Astrocyte (in vitro differentiated cells and primary cell): ENCODE measurements at regions not wholly inside any gene's neighbourhood (a gene's known extent, or its start where the extent isn't known, plus 50 kb on each side); places are given as distances from the start of the nearest gene placed in this dataset.

Experiments
- DNase-seq: peaks from one replicate; pipeline ENCODE4 v3.0.0-alpha.2; 2010; ENCODE audit warnings: low read depth
- FAIRE-seq: peaks from 2 replicates; lab custom pipeline; 2011; peaks lifted over from hg19 to GRCh38; lab: Jason Lieb, UNC
- H2AFZ ChIP-seq: 2 replicates; pipeline ENCODE4 v1.6.0; 2012; ENCODE audit warnings: low read depth, low read length, inconsistent platforms
- H3K27ac ChIP-seq: 2 replicates; pipeline ENCODE4 v1.5.1; 2011; ENCODE audit warnings: low read depth, low read length, inconsistent platforms
- H3K27me3 ChIP-seq: 2 replicates; pipeline ENCODE4 v1.6.0; 2011; ENCODE audit warnings: low read length, inconsistent platforms; ENCODE audit not compliant: insufficient read depth
- H3K36me3 ChIP-seq: 2 replicates; pipeline ENCODE4 v1.5.1; 2011; ENCODE audit warnings: low read length, inconsistent platforms; ENCODE audit not compliant: insufficient read depth
- H3K4me1 ChIP-seq: 2 replicates; pipeline ENCODE4 v1.5.1; 2011; ENCODE audit warnings: low read length, inconsistent platforms; ENCODE audit not compliant: insufficient read depth
- H3K4me2 ChIP-seq: 2 replicates; pipeline ENCODE4 v1.6.0; 2012; ENCODE audit warnings: low read length, inconsistent platforms
- H3K4me3 ChIP-seq: 2 replicates; pipeline ENCODE4 v1.5.1; 2011; ENCODE audit warnings: low read depth, mild to moderate bottlenecking, low read length, inconsistent platforms; ENCODE audit not compliant: insufficient read depth
- H3K79me2 ChIP-seq: 2 replicates; pipeline ENCODE4 v1.6.0; 2012; ENCODE audit warnings: mild to moderate bottlenecking, low read length, inconsistent platforms; ENCODE audit not compliant: insufficient read depth
- H3K9ac ChIP-seq: 2 replicates; pipeline ENCODE4 v1.6.0; 2012; ENCODE audit warnings: mild to moderate bottlenecking, low read length, inconsistent platforms
- H3K9me3 ChIP-seq: 2 replicates; pipeline ENCODE4 v1.5.1; 2012; ENCODE audit warnings: low read depth, mild to moderate bottlenecking, low read length, inconsistent platforms; ENCODE audit not compliant: insufficient read depth
- H4K20me1 ChIP-seq: 2 replicates; pipeline ENCODE4 v1.6.0; 2012; ENCODE audit warnings: low read length, inconsistent platforms; ENCODE audit not compliant: insufficient read depth
- H3K27ac Mint-ChIP-seq: one replicate; pipeline ENCODE4 v1.8.0; 2021; ENCODE audit warnings: mild to moderate bottlenecking, mixed read lengths; ENCODE audit not compliant: unreplicated experiment
- H3K27me3 Mint-ChIP-seq: one replicate; pipeline ENCODE4 v1.8.0; 2021; ENCODE audit warnings: low read depth, mixed read lengths; ENCODE audit not compliant: unreplicated experiment
- H3K36me3 Mint-ChIP-seq: one replicate; pipeline ENCODE4 v1.8.0; 2021; ENCODE audit warnings: low read depth, mixed read lengths; ENCODE audit not compliant: unreplicated experiment
- H3K4me1 Mint-ChIP-seq: one replicate; pipeline ENCODE4 v1.8.0; 2021; ENCODE audit warnings: low read depth, mixed read lengths; ENCODE audit not compliant: unreplicated experiment
- H3K4me3 Mint-ChIP-seq: one replicate; pipeline ENCODE4 v1.8.0; 2021; ENCODE audit warnings: mild to moderate bottlenecking, moderate library complexity, mixed read lengths; ENCODE audit not compliant: unreplicated experiment
- H3K9me3 Mint-ChIP-seq: one replicate; pipeline ENCODE4 v1.8.0; 2021; ENCODE audit warnings: mild to moderate bottlenecking, mixed read lengths; ENCODE audit not compliant: unreplicated experiment
- CTCF ChIP-seq: IDR thresholded peaks from 2 replicates; pipeline ENCODE4 v1.5.1; 2011; ENCODE audit warnings: low read depth, mild to moderate bottlenecking, inconsistent platforms, low read length, moderate library complexity; ENCODE audit not compliant: insufficient read depth
- EZH2 ChIP-seq: IDR thresholded peaks from 2 replicates; pipeline ENCODE4 v1.6.1; 2012; ENCODE audit warnings: mild to moderate bottlenecking, low read length, inconsistent platforms; ENCODE audit not compliant: insufficient read depth

- TF ChIP-seq CTCF (no peak), EZH2 (no peak)
- no peak for FAIRE-seq
- Mint-ChIP-seq H3K27ac (no peak overlapping the region), H3K27me3 (no peaks in the 10 kb centered on the region), H3K9me3 (peaks cover 9% of the 10 kb centered on the region), H3K4me3 (no peak overlapping the region), H3K36me3 (no peaks in the 10 kb centered on the region), H3K4me1 (no peaks in the 10 kb centered on the region)
- Histone ChIP-seq H3K79me2 (no peaks in the 10 kb centered on the region), H3K9ac (no peak overlapping the region), H3K27ac (no peak overlapping the region), H4K20me1 (no peaks in the 10 kb centered on the region), H3K27me3 (no peaks in the 10 kb centered on the region), H2AFZ (no peak overlapping the region), H3K4me3 (no peak overlapping the region), H3K9me3 (no peaks in the 10 kb centered on the region), H3K4me2 (no peak overlapping the region), H3K36me3 (no peaks in the 10 kb centered on the region), H3K4me1 (no peaks in the 10 kb centered on the region)
- no peak for DNase-seq
These were observed 259.6 kb downstream of the NUP35 start for GRCh38 chr2:183383854-183384253.

- Histone ChIP-seq H3K36me3 (no peaks in the 10 kb centered on the region), H3K4me3 (no peak overlapping the region), H3K27me3 (no peaks in the 10 kb centered on the region), H3K9ac (no peak overlapping the region), H3K4me2 (no peak overlapping the region), H4K20me1 (no peaks in the 10 kb centered on the region), H3K9me3 (no peaks in the 10 kb centered on the region), H2AFZ (no peak overlapping the region), H3K4me1 (no peaks in the 10 kb centered on the region), H3K79me2 (no peaks in the 10 kb centered on the region), H3K27ac (no peak overlapping the region)
- Mint-ChIP-seq H3K27me3 (no peaks in the 10 kb centered on the region), H3K36me3 (no peaks in the 10 kb centered on the region), H3K4me3 (no peak overlapping the region), H3K4me1 (no peaks in the 10 kb centered on the region), H3K27ac (no peak overlapping the region), H3K9me3 (peaks cover 11% of the 10 kb centered on the region)
- FAIRE-seq (no peak), DNase-seq (no peak)
- TF ChIP-seq EZH2 (no peak), CTCF (no peak)
These were observed 265.4 kb downstream of the NUP35 start for GRCh38 chr2:183389546-183390080.

- no peak overlapping the region for H3K4me3 Mint-ChIP-seq
- H3K9me3 ChIP-seq, result no peaks in the 10 kb centered on the region
- H3K36me3 ChIP-seq, result no peaks in the 10 kb centered on the region
- no peak overlapping the region for H2AFZ ChIP-seq
- peaks cover 14% of the 10 kb centered on the region for H3K9me3 Mint-ChIP-seq
- H3K36me3 Mint-ChIP-seq, result no peaks in the 10 kb centered on the region
- H3K27ac Mint-ChIP-seq, result no peak overlapping the region
- H3K27me3 Mint-ChIP-seq, result no peaks in the 10 kb centered on the region
- DNase-seq (no peak), FAIRE-seq (no peak)
- H3K27ac ChIP-seq, result no peak overlapping the region
- no peaks in the 10 kb centered on the region for H3K4me1 ChIP-seq
- TF ChIP-seq EZH2, result no peak
- TF ChIP-seq CTCF, result no peak
- no peak overlapping the region for H3K4me2 ChIP-seq
- H3K27me3 ChIP-seq, result no peaks in the 10 kb centered on the region
- H3K4me1 Mint-ChIP-seq, result no peaks in the 10 kb centered on the region
- H4K20me1 ChIP-seq, result no peaks in the 10 kb centered on the region
- H3K4me3 ChIP-seq, result no peak overlapping the region
- no peaks in the 10 kb centered on the region for H3K79me2 ChIP-seq
- H3K9ac ChIP-seq, result no peak overlapping the region
These were observed 265.9 kb downstream of the NUP35 start for GRCh38 chr2:183390109-183390508.
